NCI-H2107 treated with DMSO at 0.1 percent for 48 hours (cell line): ENCODE measurements at regions not wholly inside any gene's neighbourhood (a gene's known extent, or its start where the extent isn't known, plus 50 kb on each side); places are given as distances from the start of the nearest gene placed in this dataset.

Experiments
- DNase-seq: peaks from one replicate; lab custom pipeline; 2025; ENCODE audit not compliant: unreplicated experiment; lab: John Stamatoyannopoulos, UW

- no peak for DNase-seq
These were observed 166.2 kb downstream of the SEC14L1 start for GRCh38 chr17:77306790-77307478.

DNA sequence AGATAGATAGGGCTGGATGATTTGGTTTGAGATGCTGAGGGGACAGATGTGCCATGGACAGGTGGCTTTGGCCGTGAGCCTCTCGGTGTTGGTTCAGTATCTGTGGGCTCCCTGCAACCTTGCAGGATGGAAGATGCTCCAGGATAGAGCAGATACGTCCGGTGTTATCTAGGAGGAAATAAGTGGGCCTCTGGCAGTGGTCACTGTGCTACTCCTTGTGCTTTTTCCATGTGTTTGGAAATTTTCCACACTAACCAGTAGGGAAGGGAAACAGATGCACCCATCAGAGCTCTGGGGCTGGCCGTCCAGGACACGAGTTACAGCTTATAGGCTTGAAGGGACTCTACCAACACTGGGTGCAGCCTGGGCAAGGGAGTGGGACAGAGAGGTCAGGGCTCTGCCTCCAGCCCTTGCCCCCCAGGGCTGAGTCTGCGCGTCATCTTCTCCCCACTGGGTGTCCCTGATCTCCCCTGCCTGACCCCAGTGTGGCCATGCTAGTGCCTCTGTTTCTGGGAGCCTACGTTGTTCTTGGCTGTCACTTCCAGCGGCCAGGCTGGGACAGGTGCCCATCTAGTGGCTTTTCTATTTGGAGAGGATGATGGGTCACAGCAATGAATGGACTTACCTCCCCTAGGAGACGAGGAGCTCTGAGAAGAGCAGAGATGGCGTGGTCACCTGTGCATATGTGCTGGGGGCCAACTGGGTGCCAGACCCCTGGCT lies 166.9 kb downstream of the SEC14L1 start:
- no peak for DNase-seq

DNA sequence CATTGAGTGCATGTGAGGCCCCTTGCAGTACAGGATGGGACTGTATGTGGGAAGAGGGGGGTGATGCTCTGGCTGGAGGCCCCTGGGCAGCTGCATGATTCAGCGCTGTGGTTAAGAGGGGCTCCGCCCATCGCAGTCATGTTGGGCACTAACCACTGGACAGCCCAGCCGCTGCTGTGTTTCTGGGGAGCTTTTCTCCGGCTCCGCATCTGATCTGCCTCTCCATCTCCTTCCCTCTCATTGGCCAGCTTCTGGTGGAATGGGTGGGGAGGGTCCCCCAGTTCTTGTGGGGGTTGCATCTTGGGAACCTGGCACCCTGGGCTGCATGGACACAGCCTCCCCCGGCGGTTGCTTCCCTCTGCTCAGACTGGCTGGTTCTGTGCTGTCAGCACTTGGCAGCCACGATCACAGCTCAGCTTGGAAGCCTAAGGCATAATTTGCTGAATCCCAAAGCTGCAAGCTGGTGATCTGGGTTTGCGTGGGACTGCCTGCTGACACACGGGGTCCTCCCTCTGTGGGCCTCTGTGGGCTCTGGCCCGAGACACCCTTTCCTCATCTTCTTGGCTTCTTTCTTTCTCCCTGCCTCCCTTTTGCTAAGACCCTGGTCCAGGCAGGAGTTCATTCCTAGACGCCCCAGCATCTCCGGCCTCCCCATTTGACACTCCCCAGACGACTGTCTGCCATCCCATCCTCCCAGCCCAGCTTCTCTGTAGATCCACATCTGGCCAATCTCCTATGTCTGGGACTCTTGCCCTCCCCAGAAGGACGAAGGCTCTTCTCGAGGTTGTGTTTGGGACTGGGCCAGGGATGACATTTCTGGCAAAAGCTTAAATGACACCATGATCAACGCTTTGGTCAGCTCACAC lies 168.3 kb downstream of the SEC14L1 start:
- DNase-seq: no peak

- DNase-seq: no peak
These were observed 169.6 kb downstream of the SEC14L1 start for GRCh38 chr17:77310336-77310735.

DNA sequence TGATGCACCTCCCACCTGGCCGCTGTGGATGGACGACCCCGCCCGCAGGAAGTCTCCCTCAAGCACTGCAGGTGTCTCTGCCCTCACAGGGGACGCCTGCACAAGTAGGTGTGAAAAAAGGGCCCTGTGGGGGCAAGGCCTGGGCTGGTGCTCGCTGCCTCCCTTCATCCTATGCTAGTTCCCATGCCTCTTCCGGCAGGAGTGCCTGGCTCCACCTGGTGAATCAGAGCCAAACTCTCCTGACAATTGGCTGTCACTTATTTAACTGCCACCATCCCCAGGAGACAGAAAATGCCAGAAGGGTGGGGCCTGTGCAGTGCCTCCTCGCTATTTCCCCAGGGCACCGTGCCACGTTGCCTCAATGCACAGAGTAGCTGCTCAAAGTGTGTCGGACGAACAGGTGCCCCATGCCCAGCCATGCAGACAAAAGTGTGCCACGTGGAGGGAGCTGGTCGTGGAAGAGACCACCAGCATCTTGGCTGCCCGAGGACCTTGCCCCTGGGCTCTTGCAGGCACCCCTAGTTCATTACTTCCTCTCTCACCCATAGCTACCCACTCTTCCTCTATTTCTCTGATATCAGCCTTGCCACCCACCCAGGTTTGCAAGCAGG lies 170.7 kb downstream of the SEC14L1 start:
- DNase-seq: no peak

DNA sequence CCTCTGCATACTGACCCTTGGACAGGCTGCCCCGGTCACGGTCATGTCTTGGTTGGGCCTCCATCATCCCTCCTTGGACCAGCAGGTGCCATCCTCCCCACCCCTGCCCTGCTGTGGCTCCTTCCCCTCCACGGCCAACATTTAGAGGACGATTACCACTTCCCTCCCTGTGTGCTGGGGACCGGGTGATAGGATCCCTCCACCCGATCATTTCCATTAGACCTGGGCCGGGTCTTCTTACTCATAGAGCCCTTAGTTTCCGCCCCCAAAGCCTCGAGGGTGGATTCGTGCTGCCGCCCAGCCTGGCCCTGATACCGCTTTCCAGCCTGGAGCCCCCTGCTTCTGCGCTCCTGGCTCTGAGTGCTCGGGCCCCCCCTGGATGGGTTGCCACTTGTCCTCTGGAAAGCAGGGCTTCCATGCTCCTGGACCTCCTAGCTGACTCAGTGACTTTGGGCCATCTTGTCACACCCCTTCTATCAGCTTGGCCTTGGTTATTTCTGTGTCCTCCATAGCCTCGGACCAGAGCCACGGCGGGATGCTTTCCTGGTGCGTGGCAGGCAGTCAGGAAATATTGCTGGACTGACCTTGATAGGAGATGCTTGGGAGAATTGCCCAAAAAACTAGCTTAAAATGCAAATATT lies 171.4 kb downstream of the SEC14L1 start:
- no peak for DNase-seq

DNA sequence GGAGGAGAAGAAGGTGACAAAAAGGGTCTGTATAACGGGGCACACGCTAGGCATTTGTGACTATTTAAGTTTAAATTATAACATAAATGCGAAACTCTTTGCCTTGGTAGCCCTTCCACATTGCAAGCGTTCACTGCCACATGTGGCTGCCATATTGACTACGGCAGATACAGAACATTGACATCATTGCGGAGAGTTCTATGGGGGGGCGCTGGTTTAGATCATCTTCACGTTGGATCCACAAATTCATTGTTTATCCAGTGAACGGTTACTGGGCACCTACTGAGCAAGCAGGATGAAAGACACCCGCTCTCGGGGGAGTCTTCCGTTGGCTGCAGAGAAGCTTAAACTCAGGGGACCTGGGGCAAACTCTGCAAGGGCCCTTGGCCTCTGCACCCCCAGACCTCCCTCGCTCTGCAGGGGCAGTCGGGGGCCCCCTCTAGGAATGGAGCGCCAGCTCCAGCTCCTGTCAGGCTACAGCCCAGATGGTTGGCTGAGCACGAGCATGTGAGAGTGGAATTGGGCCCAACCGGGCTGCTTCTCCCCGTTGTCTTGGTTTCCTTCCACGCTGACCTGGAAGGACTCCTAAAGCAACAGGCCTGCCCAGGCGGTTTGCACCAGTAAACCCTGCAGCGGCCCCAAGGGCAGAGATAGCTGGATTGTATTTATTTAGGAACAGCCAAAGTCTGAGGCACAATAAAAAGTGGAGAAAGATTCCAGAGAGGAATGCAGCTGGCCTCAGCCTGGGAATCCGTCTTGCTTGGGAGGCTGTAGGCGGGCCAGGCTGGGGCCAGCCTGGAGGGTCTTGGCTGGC lies 172.2 kb downstream of the SEC14L1 start:
- DNase-seq: no peak

GRCh38 chr17:77313831-77314230 lies 173.1 kb downstream of the SEC14L1 start:
- no peak for DNase-seq

GRCh38 chr17:77314601-77315000 lies 173.8 kb downstream of the SEC14L1 start:
- no peak for DNase-seq

- DNase-seq: no peak
These were observed 174.2 kb downstream of the SEC14L1 start for GRCh38 chr17:77315010-77315409.

GRCh38 chr17:77315551-77316190 lies 174.9 kb downstream of the SEC14L1 start:
- DNase-seq: no peak

- DNase-seq: no peak
These were observed 175.4 kb downstream of the SEC14L1 start for GRCh38 chr17:77316191-77316641.

DNA sequence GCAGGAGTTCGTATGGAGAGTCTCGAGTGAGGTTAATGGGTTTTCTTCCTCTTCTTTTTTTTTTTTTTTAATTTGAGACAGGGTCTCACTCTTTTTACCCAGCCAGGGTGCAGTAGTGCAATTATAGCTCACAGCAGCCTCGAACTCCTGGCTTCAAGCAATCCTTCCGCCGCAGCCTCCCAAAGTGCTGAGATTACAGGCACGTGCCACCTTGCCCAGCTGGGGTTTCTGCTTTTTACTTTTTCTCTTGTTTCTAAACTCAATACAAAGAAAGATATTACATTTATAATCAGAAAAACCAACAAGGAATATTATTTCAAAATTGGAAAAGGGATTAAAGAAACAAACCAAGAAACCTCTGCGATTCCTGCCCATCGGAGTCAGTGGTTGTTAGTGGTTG lies 175.9 kb downstream of the SEC14L1 start:
- no peak for DNase-seq

DNA sequence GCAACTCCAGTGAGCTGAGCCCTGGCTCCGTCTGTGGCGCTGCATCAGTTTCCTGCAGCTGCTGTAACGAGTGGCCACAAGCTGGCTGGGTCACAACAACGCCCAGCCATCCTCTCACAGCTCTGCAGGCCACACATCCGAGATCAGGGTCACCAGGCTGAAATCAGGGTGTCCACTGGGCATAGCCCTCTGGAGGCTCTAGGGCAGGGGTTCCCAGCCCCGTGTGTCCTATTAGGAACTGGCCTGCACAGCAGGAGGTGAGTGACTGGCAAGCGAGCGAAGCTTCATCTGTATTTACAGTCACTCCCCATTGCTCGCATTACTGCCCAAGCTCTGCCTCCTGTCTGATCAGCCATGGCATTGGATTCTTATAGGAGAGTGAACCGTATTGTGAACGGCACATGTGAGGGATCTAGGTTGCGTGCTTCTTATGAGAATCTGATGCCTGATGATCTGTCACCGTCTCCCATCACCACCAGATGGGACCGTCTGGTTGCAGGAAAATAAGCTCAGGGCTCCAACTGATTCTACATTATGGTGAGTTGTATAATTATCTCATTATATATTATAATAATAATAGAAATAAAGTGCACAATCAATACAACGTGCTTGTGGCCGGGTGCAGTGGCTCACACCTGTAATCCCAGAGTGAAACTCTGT lies 176.5 kb downstream of the SEC14L1 start:
- DNase-seq: no peak

DNA sequence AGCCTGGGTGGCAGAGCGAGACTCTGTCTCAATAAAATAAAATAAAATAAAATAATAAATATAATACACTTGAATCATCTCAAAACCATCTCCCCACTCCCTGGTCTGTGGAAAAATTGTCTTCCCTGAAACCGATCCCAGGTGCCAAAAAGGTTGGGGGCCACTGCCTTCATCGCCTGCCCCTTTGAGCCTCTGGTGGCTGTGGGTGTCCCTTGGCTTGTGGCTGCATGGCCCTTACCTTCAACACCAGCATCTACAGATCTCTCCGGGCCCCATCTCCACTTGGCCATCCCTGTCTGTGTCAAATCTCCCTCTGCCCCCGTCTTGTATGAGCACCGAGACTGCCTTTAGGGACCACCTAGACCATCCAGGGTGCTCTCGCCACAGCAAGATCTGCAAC lies 177.3 kb downstream of the SEC14L1 start:
- DNase-seq: no peak

- no peak for DNase-seq
These were observed 177.9 kb downstream of the SEC14L1 start for GRCh38 chr17:77318491-77319210.

GRCh38 chr17:77319211-77320043 lies 178.7 kb downstream of the SEC14L1 start:
- DNase-seq: no peak
